H9 (cell line): ENCODE measurements at regions not wholly inside any gene's neighbourhood (a gene's known extent, or its start where the extent isn't known, plus 50 kb on each side); places are given as distances from the start of the nearest gene placed in this dataset.

Experiments
- DNase-seq: peaks from one replicate; pipeline ENCODE4 v3.0.0-alpha.2; 2017
- H2AFZ ChIP-seq: one replicate; pipeline ENCODE4 v1.6.1; 2013; ENCODE audit warnings: mild to moderate bottlenecking, low read length, control low read depth, moderate library complexity
- H2AK5ac ChIP-seq: 2 replicates; pipeline ENCODE4 v1.6.1; 2013; ENCODE audit warnings: low read length, control low read depth, mixed read lengths; ENCODE audit not compliant: insufficient read length
- H2BK120ac ChIP-seq: one replicate; pipeline ENCODE4 v1.6.1; 2013; ENCODE audit warnings: low read depth, mild to moderate bottlenecking, low read length, control low read depth, inconsistent platforms; ENCODE audit not compliant: poor library complexity, severe bottlenecking
- H2BK12ac ChIP-seq: 2 replicates; pipeline ENCODE4 v1.6.1; 2013; ENCODE audit warnings: low read length, control low read depth, mixed read lengths, low read depth; ENCODE audit not compliant: insufficient read length
- H2BK15ac ChIP-seq: 2 replicates; pipeline ENCODE4 v1.6.1; 2013; ENCODE audit warnings: low read depth, low read length, control low read depth
- H2BK20ac ChIP-seq: one replicate; pipeline ENCODE4 v1.6.1; 2013; ENCODE audit warnings: low read depth, mild to moderate bottlenecking, low read length, control low read depth, inconsistent platforms; ENCODE audit not compliant: poor library complexity, severe bottlenecking
- H2BK5ac ChIP-seq: 2 replicates; pipeline ENCODE4 v1.6.1; 2013; ENCODE audit warnings: low read length, control low read depth, mixed read lengths; ENCODE audit not compliant: insufficient read length
- H3K14ac ChIP-seq: 2 replicates; pipeline ENCODE4 v1.6.1; 2013; ENCODE audit warnings: low read length, control low read depth; ENCODE audit not compliant: insufficient read depth
- H3K18ac ChIP-seq: 2 replicates; pipeline ENCODE4 v1.6.1; 2013; ENCODE audit warnings: low read depth, mild to moderate bottlenecking, mixed read lengths, low read length, control low read depth; ENCODE audit not compliant: insufficient read length
- H3K23ac ChIP-seq: 2 replicates; pipeline ENCODE4 v1.6.1; 2013; ENCODE audit warnings: low read length, control low read depth, mixed read lengths, low read depth; ENCODE audit not compliant: insufficient read length
- H3K23me2 ChIP-seq: 2 replicates; pipeline ENCODE4 v1.6.1; 2013; ENCODE audit warnings: low read depth, mild to moderate bottlenecking, mixed read lengths, low read length, control low read depth; ENCODE audit not compliant: insufficient read length, poor library complexity, severe bottlenecking
- H3K27ac ChIP-seq: 2 replicates; pipeline ENCODE4 v1.5.1; 2013; ENCODE audit warnings: low read length, control low read depth, mixed read lengths, low read depth; ENCODE audit not compliant: insufficient read length
- H3K27me3 ChIP-seq: 2 replicates; pipeline ENCODE4 v1.6.1; 2013; ENCODE audit warnings: low read length, control low read depth, inconsistent platforms; ENCODE audit not compliant: insufficient read depth
- H3K4ac ChIP-seq: 2 replicates; pipeline ENCODE4 v1.6.1; 2013; ENCODE audit warnings: low read depth, mild to moderate bottlenecking, control low read depth, inconsistent platforms, low read length, moderate library complexity
- H3K4me1 ChIP-seq: 2 replicates; pipeline ENCODE4 v1.6.1; 2013; ENCODE audit warnings: low read length, control low read depth, inconsistent platforms; ENCODE audit not compliant: insufficient read depth
- H3K4me2 ChIP-seq: 2 replicates; pipeline ENCODE4 v1.6.1; 2013; ENCODE audit warnings: low read length, control low read depth, mixed read lengths; ENCODE audit not compliant: insufficient read length, insufficient read depth
- H3K56ac ChIP-seq: 2 replicates; pipeline ENCODE4 v1.6.1; 2013; ENCODE audit warnings: low read depth, mild to moderate bottlenecking, mixed read lengths, low read length, control low read depth; ENCODE audit not compliant: insufficient read length
- H3K79me1 ChIP-seq: 2 replicates; pipeline ENCODE4 v1.6.1; 2013; ENCODE audit warnings: low read depth, mild to moderate bottlenecking, moderate library complexity, low read length, control low read depth, inconsistent platforms; ENCODE audit not compliant: insufficient read depth, poor library complexity, severe bottlenecking
- H3K79me2 ChIP-seq: 2 replicates; pipeline ENCODE4 v1.6.1; 2013; ENCODE audit warnings: low read length, control low read depth, inconsistent platforms; ENCODE audit not compliant: insufficient read depth
- H3K9ac ChIP-seq: 2 replicates; pipeline ENCODE4 v1.6.1; 2013; ENCODE audit warnings: low read length, control low read depth, mixed read lengths; ENCODE audit not compliant: insufficient read length; ENCODE audit errors: extremely low read depth
- H3K9me3 ChIP-seq: one replicate; pipeline ENCODE4 v1.6.1; 2013; ENCODE audit warnings: low read depth, low read length, inconsistent platforms; ENCODE audit not compliant: control insufficient read depth
- H3T11ph ChIP-seq: one replicate; pipeline ENCODE4 v1.6.1; 2013; ENCODE audit warnings: mild to moderate bottlenecking, low read length, control low read depth, inconsistent platforms
- H4K20me1 ChIP-seq: one replicate; pipeline ENCODE4 v1.6.1; 2013; ENCODE audit not compliant: control insufficient read depth, insufficient read length, insufficient read depth
- H4K5ac ChIP-seq: 2 replicates; pipeline ENCODE4 v1.6.1; 2013; ENCODE audit warnings: low read depth, mild to moderate bottlenecking, mixed read lengths, low read length, control low read depth; ENCODE audit not compliant: insufficient read length
- H4K8ac ChIP-seq: replicated peaks from 2 replicates; pipeline ENCODE4 v1.6.1; 2013; ENCODE audit warnings: low read length, control low read depth, mixed read lengths, low read depth; ENCODE audit not compliant: insufficient read length
- H4K91ac ChIP-seq: 2 replicates; pipeline ENCODE4 v1.6.1; 2013; ENCODE audit warnings: low read depth, mild to moderate bottlenecking, moderate library complexity, mixed read lengths, low read length, control low read depth; ENCODE audit not compliant: insufficient read length
- H3K27ac Mint-ChIP-seq, 3 experiments: 2 replicates in 2 of 3; 3 replicates in 1 of 3; pipeline ENCODE4 v1.8.0; 2020 to 2021; ENCODE audit warnings: mixed read lengths in 3 of 3, mild to moderate bottlenecking in 1 of 3, moderate library complexity in 1 of 3
- H3K27me3 Mint-ChIP-seq: 2 replicates; pipeline ENCODE4 v1.8.0; 2021; ENCODE audit warnings: low read depth, mild to moderate bottlenecking, moderate library complexity, mixed read lengths
- H3K36me3 Mint-ChIP-seq, 3 experiments: 2 replicates in 2 of 3; 3 replicates in 1 of 3; pipeline ENCODE4 v1.8.0; 2020 to 2021; ENCODE audit warnings: low read depth in 3 of 3, mixed read lengths in 3 of 3; ENCODE audit not compliant: insufficient read depth in 1 of 3
- H3K4me1 Mint-ChIP-seq, 2 experiments: 2 replicates each; pipeline ENCODE4 v1.8.0; 2020; ENCODE audit warnings: mixed read lengths in 2 of 2
- H3K4me3 Mint-ChIP-seq, 2 experiments: 2 replicates in 1 of 2; 3 replicates in 1 of 2; pipeline ENCODE4 v1.8.0; 2020 to 2021; ENCODE audit warnings: mild to moderate bottlenecking in 2 of 2, mixed read lengths in 2 of 2, moderate library complexity in 1 of 2
- H3K9me3 Mint-ChIP-seq, 2 experiments: 2 replicates in 1 of 2; 3 replicates in 1 of 2; pipeline ENCODE4 v1.8.0; 2020; ENCODE audit warnings: mild to moderate bottlenecking in 2 of 2, mixed read lengths in 2 of 2, moderate library complexity in 1 of 2
- WGBS: extraction: QIAGEN DNeasy Blood & Tissue Kit; methylation state at CpG from one replicate; pipeline ENCODE4 v1.1.7; 2013; ENCODE audit warnings: missing lambda C conversion rate, low lambda C conversion rate, mixed read lengths; ENCODE audit not compliant: insufficient read length; ENCODE audit errors: extremely low coverage; 5-methylcytosine and 5-hydroxymethylcytosine counted together
- TF ChIP-seq, protein P1 (sequence below): fragments of 200-600 bp; sonication (generic); conservative IDR thresholded peaks from 3 replicates; pipeline ENCODE4 v1.8.0; 2021; ENCODE audit warnings: antibody characterized with exemption, mild to moderate bottlenecking

DNA sequence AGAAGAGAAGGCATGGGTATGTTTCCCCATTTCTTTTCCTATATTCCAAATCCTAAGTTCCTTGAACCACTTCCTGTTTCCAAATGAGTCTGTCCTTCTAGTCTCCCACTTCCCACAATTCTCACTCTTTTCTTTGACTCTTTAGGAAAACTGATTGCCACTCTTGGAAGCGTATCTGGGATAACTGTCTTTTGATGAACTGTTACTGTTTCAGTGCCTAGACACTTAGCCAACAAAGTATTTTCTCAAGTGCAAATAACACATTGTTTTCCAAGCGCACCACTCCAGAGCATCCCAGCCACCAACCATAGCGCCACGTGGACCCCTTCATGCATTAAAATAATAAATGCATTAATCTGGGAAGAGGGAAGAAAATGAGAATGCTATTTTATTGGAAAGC is 342.8 kb downstream of the MTX2 start:
- Histone ChIP-seq H3K79me1 (no peaks in the 10 kb centered on the region), H2AK5ac (no peak overlapping the region), H3K23ac (no peak overlapping the region), H2BK15ac (no peak overlapping the region), H3K23me2 (no peaks in the 10 kb centered on the region), H4K8ac (no peak overlapping the region), H4K91ac (no peak overlapping the region), H3K27me3 (no peaks in the 10 kb centered on the region), H2AFZ (no peak overlapping the region), H2BK5ac (no peak overlapping the region), H3K56ac (no peak overlapping the region), H3K27ac (no peak overlapping the region), H3K9ac (no peak overlapping the region), H3K4me2 (no peak overlapping the region), H2BK20ac (no peak overlapping the region), H2BK120ac (no peak overlapping the region), H3K4me1 (no peaks in the 10 kb centered on the region), H4K20me1 (no peaks in the 10 kb centered on the region), H3K14ac (no peak overlapping the region), H2BK12ac (no peak overlapping the region), H3T11ph (no peak overlapping the region), H4K5ac (no peak overlapping the region), H3K18ac (no peak overlapping the region), H3K9me3 (no peaks in the 10 kb centered on the region), H3K79me2 (no peaks in the 10 kb centered on the region), H3K4ac (no peak overlapping the region)
- DNase-seq: no peak
- Mint-ChIP-seq H3K4me1 (no peaks in the 10 kb centered on the region), H3K36me3 (no peaks in the 10 kb centered on the region), H3K4me3 (no peak overlapping the region), H3K27ac (no peak overlapping the region), H3K9me3 (no peaks in the 10 kb centered on the region), H3K27me3 (peaks cover 9% of the 10 kb centered on the region)
- no CpG with 5 or more reads among the region's 4 CpGs for WGBS
- TF ChIP-seq, protein P1, sequence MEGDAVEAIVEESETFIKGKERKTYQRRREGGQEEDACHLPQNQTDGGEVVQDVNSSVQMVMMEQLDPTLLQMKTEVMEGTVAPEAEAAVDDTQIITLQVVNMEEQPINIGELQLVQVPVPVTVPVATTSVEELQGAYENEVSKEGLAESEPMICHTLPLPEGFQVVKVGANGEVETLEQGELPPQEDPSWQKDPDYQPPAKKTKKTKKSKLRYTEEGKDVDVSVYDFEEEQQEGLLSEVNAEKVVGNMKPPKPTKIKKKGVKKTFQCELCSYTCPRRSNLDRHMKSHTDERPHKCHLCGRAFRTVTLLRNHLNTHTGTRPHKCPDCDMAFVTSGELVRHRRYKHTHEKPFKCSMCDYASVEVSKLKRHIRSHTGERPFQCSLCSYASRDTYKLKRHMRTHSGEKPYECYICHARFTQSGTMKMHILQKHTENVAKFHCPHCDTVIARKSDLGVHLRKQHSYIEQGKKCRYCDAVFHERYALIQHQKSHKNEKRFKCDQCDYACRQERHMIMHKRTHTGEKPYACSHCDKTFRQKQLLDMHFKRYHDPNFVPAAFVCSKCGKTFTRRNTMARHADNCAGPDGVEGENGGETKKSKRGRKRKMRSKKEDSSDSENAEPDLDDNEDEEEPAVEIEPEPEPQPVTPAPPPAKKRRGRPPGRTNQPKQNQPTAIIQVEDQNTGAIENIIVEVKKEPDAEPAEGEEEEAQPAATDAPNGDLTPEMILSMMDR: no peak
